Neural progenitor cell (in vitro differentiated cells): ENCODE measurements at regions not wholly inside any gene's neighbourhood (a gene's known extent, or its start where the extent isn't known, plus 50 kb on each side); places are given as distances from the start of the nearest gene placed in this dataset.

Experiments used
- DNase-seq: peaks from one replicate; pipeline ENCODE4 v3.0.0-alpha.2; 2016; ENCODE audit warnings: low spot score
- H2AFZ ChIP-seq: fragments of 200-600 bp; sonication (generic); replicated peaks from 2 replicates; pipeline ENCODE4 v1.6.1; 2016; ENCODE audit warnings: antibody characterized with exemption
- H3F3A ChIP-seq: fragments of 200-600 bp; sonication (generic); 2 replicates; pipeline ENCODE4 v1.6.1; 2016; ENCODE audit warnings: antibody characterized with exemption, low read depth
- H3K27ac ChIP-seq: fragments of 200-600 bp; sonication (generic); 2 replicates; pipeline ENCODE4 v1.5.1; 2016; ENCODE audit warnings: mild to moderate bottlenecking
- H3K27me3 ChIP-seq: fragments of 200-600 bp; sonication (generic); 2 replicates; pipeline ENCODE4 v1.6.1; 2016; ENCODE audit warnings: mild to moderate bottlenecking, moderate library complexity
- H3K36me3 ChIP-seq: fragments of 200-600 bp; sonication (generic); 2 replicates; pipeline ENCODE4 v1.5.1; 2016
- H3K4me1 ChIP-seq: fragments of 200-600 bp; sonication (generic); 2 replicates; pipeline ENCODE4 v1.6.1; 2016; ENCODE audit warnings: mixed run types
- H3K4me2 ChIP-seq: fragments of 200-600 bp; sonication (generic); 2 replicates; pipeline ENCODE4 v1.6.1; 2016
- H3K4me3 ChIP-seq: fragments of 200-600 bp; sonication (generic); 2 replicates; pipeline ENCODE4 v1.5.1; 2016
- H3K79me2 ChIP-seq: fragments of 200-600 bp; sonication (generic); 2 replicates; pipeline ENCODE4 v1.6.1; 2016; ENCODE audit warnings: low read depth
- H3K9ac ChIP-seq: fragments of 200-600 bp; sonication (generic); 2 replicates; pipeline ENCODE4 v1.6.1; 2016
- H3K9me3 ChIP-seq: fragments of 200-600 bp; sonication (generic); 2 replicates; pipeline ENCODE4 v1.5.1; 2016; ENCODE audit warnings: low read depth
- H4K20me1 ChIP-seq: fragments of 200-600 bp; sonication (generic); 2 replicates; pipeline ENCODE4 v1.6.1; 2016; ENCODE audit warnings: low read depth
- H3K27ac Mint-ChIP-seq: 3 replicates; pipeline ENCODE4 v1.8.0; 2021; ENCODE audit warnings: mixed read lengths
- H3K27me3 Mint-ChIP-seq: 2 replicates; pipeline ENCODE4 v1.8.0; 2022; ENCODE audit warnings: low read depth, mild to moderate bottlenecking, inconsistent platforms, moderate library complexity, mixed read lengths; ENCODE audit not compliant: insufficient read depth
- H3K36me3 Mint-ChIP-seq: 3 replicates; pipeline ENCODE4 v1.8.0; 2021; ENCODE audit warnings: mixed read lengths
- H3K4me1 Mint-ChIP-seq: 3 replicates; pipeline ENCODE4 v1.8.0; 2021; ENCODE audit warnings: mixed read lengths
- H3K4me3 Mint-ChIP-seq: 3 replicates; pipeline ENCODE4 v1.8.0; 2021; ENCODE audit warnings: mild to moderate bottlenecking, moderate library complexity, mixed read lengths
- H3K9me3 Mint-ChIP-seq: 3 replicates; pipeline ENCODE4 v1.8.0; 2020; ENCODE audit warnings: mixed read lengths
- CTCF ChIP-seq: fragments of 200-600 bp; sonication (generic); IDR thresholded peaks from 2 replicates; pipeline ENCODE4 v1.5.1; 2017; ENCODE audit warnings: antibody characterized with exemption, mild to moderate bottlenecking
- EZH2 ChIP-seq: fragments of 200-600 bp; sonication (generic); IDR thresholded peaks from 2 replicates; pipeline ENCODE4 v1.6.1; 2017; ENCODE audit warnings: antibody characterized with exemption, mild to moderate bottlenecking, moderate library complexity
- EZH2phosphoT487 ChIP-seq: fragments of 200-600 bp; sonication (generic); IDR thresholded peaks from 2 replicates; pipeline ENCODE4 v1.6.1; 2017; ENCODE audit warnings: antibody characterized with exemption

GRCh38 chr3:5305684-5305989 lies 118.1 kb downstream of the EDEM1 start:
- Mint-ChIP-seq H3K27ac (no peak overlapping the region), H3K9me3 (no peaks in the 10 kb centered on the region), H3K4me1 (peaks cover 8% of the 10 kb centered on the region), H3K27me3 (peaks cover 3% of the 10 kb centered on the region), H3K36me3 (no peaks in the 10 kb centered on the region), H3K4me3 (no peak overlapping the region)
- Histone ChIP-seq H3K27ac (no peak overlapping the region), H3K79me2 (no peaks in the 10 kb centered on the region), H3K9ac (no peak overlapping the region), H3K4me3 (no peak overlapping the region), H4K20me1 (no peaks in the 10 kb centered on the region), H3K4me2 (no peak overlapping the region), H3F3A (no peaks in the 10 kb centered on the region), H2AFZ (peak overlapping the region; percentile 66), H3K27me3 (no peaks in the 10 kb centered on the region), H3K4me1 (no peaks in the 10 kb centered on the region), H3K36me3 (no peaks in the 10 kb centered on the region), H3K9me3 (no peaks in the 10 kb centered on the region)
- DNase-seq: no peak
- TF ChIP-seq EZH2 (no peak), EZH2phosphoT487 (no peak), CTCF (no peak)

GRCh38 chr3:5309171-5309570 lies 121.7 kb downstream of the EDEM1 start:
- Histone ChIP-seq H3K9ac (no peak overlapping the region), H3K36me3 (no peaks in the 10 kb centered on the region), H2AFZ (no peak overlapping the region), H3K79me2 (no peaks in the 10 kb centered on the region), H3K4me3 (no peak overlapping the region), H3K4me1 (no peaks in the 10 kb centered on the region), H3K27me3 (no peaks in the 10 kb centered on the region), H3K4me2 (no peak overlapping the region), H4K20me1 (no peaks in the 10 kb centered on the region), H3F3A (no peaks in the 10 kb centered on the region), H3K27ac (no peak overlapping the region), H3K9me3 (no peaks in the 10 kb centered on the region)
- Mint-ChIP-seq H3K9me3 (no peaks in the 10 kb centered on the region), H3K27ac (no peak overlapping the region), H3K27me3 (no peaks in the 10 kb centered on the region), H3K4me3 (no peak overlapping the region), H3K4me1 (no peaks in the 10 kb centered on the region), H3K36me3 (no peaks in the 10 kb centered on the region)
- TF ChIP-seq EZH2phosphoT487 (no peak), CTCF (no peak), EZH2 (no peak)
- no peak for DNase-seq

GRCh38 chr3:5309602-5310001 lies 122.1 kb downstream of the EDEM1 start:
- Histone ChIP-seq H3K4me1 (no peaks in the 10 kb centered on the region), H4K20me1 (no peaks in the 10 kb centered on the region), H3K9ac (no peak overlapping the region), H3K27ac (no peak overlapping the region), H3K4me2 (no peak overlapping the region), H3K79me2 (no peaks in the 10 kb centered on the region), H3F3A (no peaks in the 10 kb centered on the region), H3K36me3 (no peaks in the 10 kb centered on the region), H3K27me3 (no peaks in the 10 kb centered on the region), H2AFZ (no peak overlapping the region), H3K9me3 (no peaks in the 10 kb centered on the region), H3K4me3 (no peak overlapping the region)
- H3K27me3 Mint-ChIP-seq: no peaks in the 10 kb centered on the region
- no peak for TF ChIP-seq EZH2phosphoT487
- TF ChIP-seq EZH2: no peak
- TF ChIP-seq CTCF: no peak
- no peaks in the 10 kb centered on the region for H3K9me3 Mint-ChIP-seq
- H3K36me3 Mint-ChIP-seq: no peaks in the 10 kb centered on the region
- DNase-seq: no peak
- no peak overlapping the region for H3K27ac Mint-ChIP-seq
- no peak overlapping the region for H3K4me3 Mint-ChIP-seq
- no peaks in the 10 kb centered on the region for H3K4me1 Mint-ChIP-seq

- no peaks in the 10 kb centered on the region for H3K27me3 ChIP-seq
- H3F3A ChIP-seq: no peaks in the 10 kb centered on the region
- Mint-ChIP-seq H3K9me3 (no peaks in the 10 kb centered on the region), H3K27me3 (no peaks in the 10 kb centered on the region), H3K27ac (no peak overlapping the region), H3K36me3 (no peaks in the 10 kb centered on the region), H3K4me3 (no peak overlapping the region), H3K4me1 (no peaks in the 10 kb centered on the region)
- H2AFZ ChIP-seq: no peak overlapping the region
- no peaks in the 10 kb centered on the region for H4K20me1 ChIP-seq
- no peak overlapping the region for H3K4me2 ChIP-seq
- no peak overlapping the region for H3K4me3 ChIP-seq
- no peaks in the 10 kb centered on the region for H3K4me1 ChIP-seq
- no peak for TF ChIP-seq EZH2phosphoT487
- no peak for TF ChIP-seq EZH2
- no peak for TF ChIP-seq CTCF
- no peak overlapping the region for H3K27ac ChIP-seq
- no peak overlapping the region for H3K9ac ChIP-seq
- H3K79me2 ChIP-seq: no peaks in the 10 kb centered on the region
- DNase-seq: no peak
- no peaks in the 10 kb centered on the region for H3K36me3 ChIP-seq
- no peaks in the 10 kb centered on the region for H3K9me3 ChIP-seq
These were observed 123.0 kb downstream of the EDEM1 start for GRCh38 chr3:5310509-5310908.
